Right lobe of liver (tissue), 4 donors: ENCODE measurements at regions not wholly inside any gene's neighbourhood (a gene's known extent, or its start where the extent isn't known, plus 50 kb on each side); places are given as distances from the start of the nearest gene placed in this dataset.

Experiments
- CTCF ChIP-seq, 4 donors: fragments of 200-600 bp in 3 of 4; fragments of 450-650 bp in 1 of 4; IDR thresholded peaks; one replicate each; pipeline versions ENCODE4 v1.5.1 to v1.8.0; 2016 to 2022; ENCODE audit warnings: antibody characterized with exemption in 4 of 4, mild to moderate bottlenecking in 2 of 4
- POLR2A ChIP-seq: fragments of 450-650 bp; IDR thresholded peaks from one replicate; pipeline ENCODE4 v1.6.1; 2017; ENCODE audit warnings: antibody characterized with exemption, mild to moderate bottlenecking
- donor health status: DM: no; HTN: no; CAD: no.
- donor health status: DM: no; HTN: no; CAD: no.
- donor health status: DM: no; HTN: yes; CAD: no.

GRCh38 chr21:16305686-16306085, 575.9 kb downstream of the USP25 start:
- TF ChIP-seq POLR2A = no peak
- no peak for TF ChIP-seq CTCF (IDR thresholded peaks at IDR 0.05)
